ENCODE measurements at regions not wholly inside any gene's neighbourhood (a gene's known extent, or its start where the extent isn't known, plus 50 kb on each side); places are given as distances from the start of the nearest gene placed in this dataset.
"Not testable (repeated sequence)": the region's sequence is repeated elsewhere in the genome, so short reads cannot be mapped to it uniquely, and the experiment has no call there.

GRCh38 chr5:142235870-142236672 lies 88.8 kb downstream of the SPRY4 start:
- no peak overlapping the region for H3K4me3 ChIP-seq (ENCODE audit: control insufficient read depth, low read depth, low read length)
- no peak for TF ChIP-seq CTCF (IDR thresholded peaks at IDR 0.05; ENCODE audit: control insufficient read depth, insufficient read depth, low read depth, low read length, missing control alignments)
- no peak for DNase-seq (ENCODE audit: low read depth)

- H3K4me3 ChIP-seq (ENCODE audit: control insufficient read depth, low read depth, low read length), result no peak overlapping the region
- TF ChIP-seq CTCF (IDR thresholded peaks at IDR 0.05; ENCODE audit: control insufficient read depth, insufficient read depth, low read depth, low read length, missing control alignments), result no peak
- DNase-seq (ENCODE audit: low read depth), result no peak
These were observed 89.6 kb downstream of the SPRY4 start for GRCh38 chr5:142235050-142235797.

GRCh38 chr5:142233083-142234032 lies 91.5 kb downstream of the SPRY4 start:
- DNase-seq (ENCODE audit: low read depth), result no peak
- H3K4me3 ChIP-seq (ENCODE audit: control insufficient read depth, low read depth, low read length), result no peak overlapping the region
- TF ChIP-seq CTCF (IDR thresholded peaks at IDR 0.05; ENCODE audit: control insufficient read depth, insufficient read depth, low read depth, low read length, missing control alignments), result no peak

GRCh38 chr5:142230949-142231348 lies 93.9 kb downstream of the SPRY4 start:
- DNase-seq (ENCODE audit: low read depth); H3K4me3 ChIP-seq (ENCODE audit: control insufficient read depth, low read depth, low read length): not testable (repeated sequence)

- TF ChIP-seq CTCF (IDR thresholded peaks at IDR 0.05; ENCODE audit: control insufficient read depth, insufficient read depth, low read depth, low read length, missing control alignments), result no peak
- no peak for DNase-seq (ENCODE audit: low read depth)
- no peak overlapping the region for H3K4me3 ChIP-seq (ENCODE audit: control insufficient read depth, low read depth, low read length)
These were observed 99.7 kb downstream of the SPRY4 start for GRCh38 chr5:142225141-142225540.

- DNase-seq (ENCODE audit: low read depth), result no peak
- no peak for TF ChIP-seq CTCF (IDR thresholded peaks at IDR 0.05; ENCODE audit: control insufficient read depth, insufficient read depth, low read depth, low read length, missing control alignments)
- H3K4me3 ChIP-seq (ENCODE audit: control insufficient read depth, low read depth, low read length), result no peak overlapping the region
These were observed 101.8 kb downstream of the SPRY4 start for GRCh38 chr5:142222866-142223558.

Measured in AG09309 (cell line).